ENCODE measurements at regions not wholly inside any gene's neighbourhood (a gene's known extent, or its start where the extent isn't known, plus 50 kb on each side); places are given as distances from the start of the nearest gene placed in this dataset.

- no peak for TF ChIP-seq CTCF (IDR thresholded peaks at IDR 0.05)
- no peak overlapping the region for H3K4me3 ChIP-seq
- no peak for DNase-seq (ENCODE audit: low spot score)
These were observed 111.6 kb downstream of the MAGEE2 start for GRCh38 chrX:75673468-75673867.

GRCh38 chrX:75655627-75656026 lies 129.4 kb downstream of the MAGEE2 start:
- peaks cover 0 to 5% of the 10 kb centered on the region in 2 donors for H3K9me3 ChIP-seq
- no peak overlapping the region for H3K27ac ChIP-seq
- no peaks in the 10 kb centered on the region for H3K27me3 ChIP-seq
- H3K4me1 ChIP-seq = no peaks in the 10 kb centered on the region
- no peak overlapping the region for H3K4me3 ChIP-seq
- no peak for TF ChIP-seq CTCF (IDR thresholded peaks at IDR 0.05)
- no peaks in the 10 kb centered on the region for H3K36me3 ChIP-seq
- DNase-seq (ENCODE audit: low spot score) = no peak

More at GRCh38 chrX:75673468-75673867, 111.6 kb downstream of the MAGEE2 start:
- peaks cover 0 to 13% of the 10 kb centered on the region in 2 donors for H3K9me3 ChIP-seq
- H3K36me3 ChIP-seq = no peaks in the 10 kb centered on the region
- no peaks in the 10 kb centered on the region for H3K4me1 ChIP-seq
- H3K27ac ChIP-seq = no peak overlapping the region
- no peaks in the 10 kb centered on the region for H3K27me3 ChIP-seq

GRCh38 chrX:75649829-75650228 lies 127.0 kb upstream of the ZDHHC15 start:
- Histone ChIP-seq H3K4me3 (no peak overlapping the region), H3K27me3 (no peaks in the 10 kb centered on the region), H3K27ac (no peak overlapping the region), H3K9me3 (peaks cover 3 to 23% of the 10 kb centered on the region in 2 donors), H3K4me1 (no peaks in the 10 kb centered on the region), H3K36me3 (no peaks in the 10 kb centered on the region)
- no peak for TF ChIP-seq CTCF (IDR thresholded peaks at IDR 0.05)
- DNase-seq (ENCODE audit: low spot score) = no peak

GRCh38 chrX:75648803-75649588 lies 126.2 kb upstream of the ZDHHC15 start:
- TF ChIP-seq CTCF (IDR thresholded peaks at IDR 0.05) = no peak
- no peak for DNase-seq (ENCODE audit: low spot score)
- Histone ChIP-seq H3K36me3 (no peaks in the 10 kb centered on the region), H3K4me1 (no peaks in the 10 kb centered on the region), H3K27ac (no peak overlapping the region), H3K27me3 (no peaks in the 10 kb centered on the region), H3K9me3 (peaks cover 3 to 23% of the 10 kb centered on the region in 2 donors), H3K4me3 (no peak overlapping the region)

GRCh38 chrX:75642811-75643361 lies 120.0 kb upstream of the ZDHHC15 start:
- H3K27ac ChIP-seq = no peak overlapping the region
- no peak for TF ChIP-seq CTCF (IDR thresholded peaks at IDR 0.05)
- H3K27me3 ChIP-seq = no peaks in the 10 kb centered on the region

More at GRCh38 chrX:75642811-75643361, 120.0 kb upstream of the ZDHHC15 start:
- Histone ChIP-seq H3K4me3 (no peak overlapping the region), H3K9me3 (peaks cover 0 to 11% of the 10 kb centered on the region in 2 donors), H3K4me1 (no peaks in the 10 kb centered on the region), H3K36me3 (no peaks in the 10 kb centered on the region)
- no peak for DNase-seq (ENCODE audit: low spot score)
